Stimulated activated CD8-positive, alpha-beta memory T cell treated with anti-CD3 and anti-CD28 coated beads, Interleukin-15, amount 100 ng/mL, for 1 hour (primary cell): ENCODE measurements at regions not wholly inside any gene's neighbourhood (a gene's known extent, or its start where the extent isn't known, plus 50 kb on each side); places are given as distances from the start of the nearest gene placed in this dataset.
"Not testable (repeated sequence)": the region's sequence is repeated elsewhere in the genome, so short reads cannot be mapped to it uniquely, and the experiment has no call there.

Experiments used
- DNase-seq: peaks from one replicate; pipeline ENCODE4 v3.0.0-alpha.2; 2020; ENCODE audit warnings: low read depth

- peak; percentile 16 for DNase-seq
Observed at GRCh38 chr10:128178302-128178958, 52.2 kb upstream of the MKI67 start.

GRCh38 chr10:128180843-128181242 lies 54.6 kb upstream of the MKI67 start:
- DNase-seq = no peak

GRCh38 chr10:128185627-128186026 lies 59.4 kb upstream of the MKI67 start:
- DNase-seq = no peak

- no peak for DNase-seq
Observed at GRCh38 chr10:128186959-128187787, 61.0 kb upstream of the MKI67 start.

- no peak for DNase-seq
Observed at GRCh38 chr10:128187788-128188185, 61.6 kb upstream of the MKI67 start.

- DNase-seq = no peak
Observed at GRCh38 chr10:128189176-128189575, 63.0 kb upstream of the MKI67 start.

- DNase-seq = no peak
Observed at GRCh38 chr10:128191847-128192246, 65.6 kb upstream of the MKI67 start.

- not testable (repeated sequence) for DNase-seq
Observed at GRCh38 chr10:128201826-128202225, 75.6 kb upstream of the MKI67 start.

- DNase-seq = no peak
Observed at GRCh38 chr10:128203028-128203427, 76.8 kb upstream of the MKI67 start.

GRCh38 chr10:128205591-128205990 lies 79.4 kb upstream of the MKI67 start:
- DNase-seq = not testable (repeated sequence)

GRCh38 chr10:128206676-128207075 lies 80.5 kb upstream of the MKI67 start:
- DNase-seq = no peak

- no peak for DNase-seq
Observed at GRCh38 chr10:128209862-128210214, 83.6 kb upstream of the MKI67 start.

- peak; percentile 50 for DNase-seq
Observed at GRCh38 chr10:128210215-128211063, 84.2 kb upstream of the MKI67 start.

- DNase-seq = no peak
Observed at GRCh38 chr10:128211064-128211504, 84.9 kb upstream of the MKI67 start.

- peak; percentile 66 for DNase-seq
Observed at GRCh38 chr10:128211953-128212727, 85.9 kb upstream of the MKI67 start.

- no peak for DNase-seq
Observed at GRCh38 chr10:128213156-128213555, 86.9 kb upstream of the MKI67 start.

- no peak for DNase-seq
Observed at GRCh38 chr10:128215733-128216132, 89.5 kb upstream of the MKI67 start.

GRCh38 chr10:128217136-128217535 lies 90.9 kb upstream of the MKI67 start:
- no peak for DNase-seq

- no peak for DNase-seq
Observed at GRCh38 chr10:128218161-128218560, 91.9 kb upstream of the MKI67 start.

- DNase-seq = no peak
Observed at GRCh38 chr10:128219295-128219694, 93.1 kb upstream of the MKI67 start.

GRCh38 chr10:128220021-128220420 lies 93.8 kb upstream of the MKI67 start:
- DNase-seq = no peak

- no peak for DNase-seq
Observed at GRCh38 chr10:128221117-128221516, 94.9 kb upstream of the MKI67 start.
